Breast epithelium (tissue), 3 donors: ENCODE measurements at regions not wholly inside any gene's neighbourhood (a gene's known extent, or its start where the extent isn't known, plus 50 kb on each side); places are given as distances from the start of the nearest gene placed in this dataset.

Source experiments
- CTCF ChIP-seq, 3 donors: fragments of 450-650 bp; IDR thresholded peaks; one replicate each; pipeline ENCODE4 v1.5.1; 2016 to 2017; ENCODE audit warnings: antibody characterized with exemption in 3 of 3, mild to moderate bottlenecking in 3 of 3, moderate library complexity in 3 of 3
- POLR2A ChIP-seq: fragments of 450-650 bp; IDR thresholded peaks from one replicate; pipeline ENCODE4 v1.6.1; 2016; ENCODE audit warnings: antibody characterized with exemption, mild to moderate bottlenecking, moderate library complexity
- POLR2AphosphoS5 ChIP-seq, 3 donors: sonication (generic); formaldehyde crosslinking; IDR thresholded peaks; one replicate each; pipeline ENCODE4 v1.6.1; 2017; ENCODE audit warnings: antibody characterized with exemption in 3 of 3

- TF ChIP-seq CTCF (IDR thresholded peaks at IDR 0.05) (no peak), POLR2AphosphoS5 (IDR thresholded peaks at IDR 0.05) (no peak), POLR2A (no peak)
Observed at GRCh38 chr5:167965710-167966109, 325.7 kb upstream of the WWC1 start.
